ENCODE measurements at regions not wholly inside any gene's neighbourhood (a gene's known extent, or its start where the extent isn't known, plus 50 kb on each side); places are given as distances from the start of the nearest gene placed in this dataset.

GRCh38 chr2:83229443-83229842, 1229.6 kb downstream of the SUCLG1 start:
- TF ChIP-seq CTCF (IDR thresholded peaks at IDR 0.05) (no peak), POLR2A (IDR thresholded peaks at IDR 0.05) (no peak)

Data from body of pancreas (tissue), 4 donors.